HCT116 (cell line): ENCODE measurements at regions not wholly inside any gene's neighbourhood (a gene's known extent, or its start where the extent isn't known, plus 50 kb on each side); places are given as distances from the start of the nearest gene placed in this dataset.

Experiments used
- ATAC-seq: fragments of 200-7000 bp; cut with Tn5 transposase; 2 replicates; pipeline ENCODE4 v1.9.1; 2020; ENCODE audit warnings: mild to moderate bottlenecking, moderate library complexity
- BruUV-seq: library from RNA; stranded (reverse); fragments of 400-500 nt; replicated peaks from 2 replicates; lab custom pipeline; 2021; lab: Mats Ljungman, UMichigan
- CTCF ChIA-PET: fragments of 300-600 bp; sonication (Branson Sonifier 250); formaldehyde crosslinking; loops from one replicate; lab custom pipeline; 2021; ENCODE audit warnings: antibody characterized with exemption; lab: Charles Lee
- POLR2A ChIA-PET: fragments of 300-600, 350-600 bp; sonication (Branson Sonifier 250); formaldehyde crosslinking; loops from one replicate; lab custom pipeline; 2021; ENCODE audit warnings: antibody characterized with exemption; lab: Charles Lee
- RAD21 ChIA-PET, 2 experiments: fragments of 300-600 bp; sonication (Branson Sonifier 250); formaldehyde crosslinking; loops; one replicate each; lab custom pipeline; 2023; ENCODE audit warnings: low total read pairs in 2 of 2; ENCODE audit not compliant: uncharacterized antibody in 2 of 2, unreplicated experiment in 2 of 2, low non-redundant PET in 1 of 2; lab: Charles Lee
- DNase-seq: peaks from one replicate; pipeline ENCODE4 v3.0.0-alpha.2; 2010; ENCODE audit warnings: low read depth, low spot score
- H2AFZ ChIP-seq: fragments of 200-600 bp; shearing (Covaris generic), sonication (generic); 2 replicates; pipeline ENCODE4 v1.6.1; 2017; ENCODE audit warnings: low read depth, mixed run types, mixed read lengths, antibody characterized with exemption, low read length; ENCODE audit not compliant: poor library complexity, severe bottlenecking
- H3K27ac ChIP-seq: 2 replicates; pipeline ENCODE4 v1.5.1; 2012; ENCODE audit warnings: low read depth, low read length
- H3K27me3 ChIP-seq: fragments of 200-600 bp; sonication (generic); 2 replicates; pipeline ENCODE4 v1.6.1; 2016; ENCODE audit warnings: mixed run types, low read length, mixed read lengths; ENCODE audit not compliant: insufficient read depth
- H3K36me3 ChIP-seq, 2 experiments: fragments of 200-500 bp in 1 of 2; fragments of 200-600 bp in 1 of 2; sonication (Bioruptor generic) in 1 of 2; sonication (generic) in 1 of 2; 2 replicates each; pipeline versions ENCODE4 v1.5.1 to v1.6.1; 2014 to 2016; ENCODE audit warnings: low read length in 2 of 2, inconsistent platforms in 1 of 2, mixed read lengths in 1 of 2, mixed run types in 1 of 2; ENCODE audit not compliant: insufficient read depth in 2 of 2, control insufficient read depth in 1 of 2
- H3K4me1 ChIP-seq, 2 experiments: fragments of 200-600 bp in 1 of 2; sonication (generic) in 1 of 2; 2 replicates each; pipeline versions ENCODE4 v1.5.1 to v1.6.1; 2012 to 2017; ENCODE audit warnings: low read length in 2 of 2, inconsistent platforms in 1 of 2, mild to moderate bottlenecking in 1 of 2, mixed read lengths in 1 of 2, mixed run types in 1 of 2, moderate library complexity in 1 of 2; ENCODE audit not compliant: insufficient read depth in 2 of 2, control insufficient read depth in 1 of 2
- H3K4me2 ChIP-seq: fragments of 200-600 bp; sonication (generic); 2 replicates; pipeline ENCODE4 v1.6.1; 2017; ENCODE audit warnings: mixed run types, low read length, mixed read lengths
- H3K4me3 ChIP-seq, 2 experiments: fragments of 200-600 bp in 1 of 2; sonication (generic) in 1 of 2; replicated peaks in 1 of 2; 2 replicates each; pipeline ENCODE4 v1.5.1; 2011 to 2016; ENCODE audit warnings: low read length in 2 of 2, control low read depth in 1 of 2, low read depth in 1 of 2, mild to moderate bottlenecking in 1 of 2, mixed read lengths in 1 of 2, mixed run types in 1 of 2
- H3K79me2 ChIP-seq: fragments of 200-600 bp; sonication (generic); 2 replicates; pipeline ENCODE4 v1.6.1; 2017; ENCODE audit warnings: mild to moderate bottlenecking, mixed run types, low read length, moderate library complexity, mixed read lengths; ENCODE audit not compliant: insufficient read depth
- H3K9ac ChIP-seq: fragments of 200-600 bp; sonication (generic); 2 replicates; pipeline ENCODE4 v1.6.1; 2016; ENCODE audit warnings: low read length, mixed read lengths
- H3K9me2 ChIP-seq: fragments of 200-600 bp; sonication (generic), shearing (Covaris generic); 2 replicates; pipeline ENCODE4 v1.6.1; 2017; ENCODE audit warnings: mixed run types, mild to moderate bottlenecking, moderate library complexity; ENCODE audit not compliant: insufficient read depth
- H3K9me3 ChIP-seq, 2 experiments: fragments of 200-500 bp in 1 of 2; fragments of 200-600 bp in 1 of 2; sonication (Bioruptor generic) in 1 of 2; sonication (generic) in 1 of 2; 2 replicates each; pipeline ENCODE4 v1.6.1; 2014 to 2017; ENCODE audit warnings: low read length in 2 of 2, mixed read lengths in 2 of 2, inconsistent platforms in 1 of 2, low read depth in 1 of 2, mild to moderate bottlenecking in 1 of 2, mixed run types in 1 of 2, moderate library complexity in 1 of 2; ENCODE audit not compliant: control insufficient read depth in 1 of 2, insufficient read depth in 1 of 2
- H4K20me1 ChIP-seq: fragments of 200-600 bp; sonication (generic), shearing (Covaris generic); 2 replicates; pipeline ENCODE4 v1.6.1; 2017; ENCODE audit warnings: mixed run types, mild to moderate bottlenecking, moderate library complexity; ENCODE audit not compliant: insufficient read depth
- CEBPB ChIP-seq: IDR thresholded peaks from 2 replicates; pipeline ENCODE4 v1.6.1; 2012; ENCODE audit warnings: low read depth
- ZNF274 ChIP-seq: fragments of 200-500 bp; sonication (Bioruptor generic); IDR thresholded peaks from 2 replicates; pipeline ENCODE4 v1.6.1; 2014; ENCODE audit warnings: mild to moderate bottlenecking, low read depth, low read length, inconsistent platforms
- intact Hi-C: fragments of 100-400 bp; cut with micrococcal nuclease; formaldehyde crosslinking; loops from 2 replicates; pipeline ENCODE4 v1.10.0; 2022

DNA sequence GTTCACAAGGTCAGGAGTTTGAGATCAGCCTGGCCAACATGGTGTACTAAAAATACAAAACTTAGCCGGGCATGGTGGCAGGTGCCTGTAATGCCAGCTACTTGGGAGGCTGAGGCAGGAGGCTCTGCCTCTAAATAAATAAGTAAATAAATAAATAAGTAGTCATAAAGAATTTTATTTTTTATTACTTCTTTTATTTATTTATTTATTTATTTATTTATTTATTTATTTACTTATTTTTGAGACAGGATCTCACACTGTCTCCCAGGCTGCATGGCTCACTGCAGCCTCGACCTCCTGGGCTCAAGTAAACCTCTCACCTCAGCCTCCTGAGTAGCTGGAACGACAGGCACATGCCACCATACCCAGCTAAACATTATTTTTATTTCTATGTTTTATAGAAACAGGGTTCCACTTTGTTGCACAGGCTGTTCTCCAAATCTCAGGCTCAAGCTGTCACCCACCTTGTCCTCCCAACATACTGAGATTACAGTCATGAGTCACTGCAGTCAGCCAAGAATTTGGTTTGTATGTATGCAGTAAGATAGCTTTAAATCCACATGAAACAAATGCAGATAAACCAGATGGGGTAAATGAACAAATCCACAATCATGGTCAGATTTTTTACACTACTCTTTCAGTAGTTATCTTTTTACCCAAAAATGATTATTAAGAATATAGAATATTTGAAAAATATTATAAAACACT lies 523.3 kb upstream of the RGS18 start:
- Histone ChIP-seq H3K79me2 (no peaks in the 10 kb centered on the region), H3K9me2 (no peaks in the 10 kb centered on the region), H3K36me3 (no peaks in the 10 kb centered on the region), H2AFZ (no peak overlapping the region), H3K4me3 (no peak overlapping the region), H3K9me3 (no peaks in the 10 kb centered on the region), H3K9ac (no peak overlapping the region), H3K27ac (no peak overlapping the region), H3K4me1 (no peaks in the 10 kb centered on the region), H3K27me3 (no peaks in the 10 kb centered on the region), H3K4me2 (no peak overlapping the region), H4K20me1 (no peaks in the 10 kb centered on the region)
- DNase-seq, result no peak
- CTCF ChIA-PET, result no interaction called here
- POLR2A ChIA-PET, result no interaction called here
- RAD21 ChIA-PET, result no interaction called here
- ATAC-seq, result no peak
- BruUV-seq, result no TSS peak
- no peak for TF ChIP-seq CEBPB
- intact Hi-C loops, result no loop called here

DNA sequence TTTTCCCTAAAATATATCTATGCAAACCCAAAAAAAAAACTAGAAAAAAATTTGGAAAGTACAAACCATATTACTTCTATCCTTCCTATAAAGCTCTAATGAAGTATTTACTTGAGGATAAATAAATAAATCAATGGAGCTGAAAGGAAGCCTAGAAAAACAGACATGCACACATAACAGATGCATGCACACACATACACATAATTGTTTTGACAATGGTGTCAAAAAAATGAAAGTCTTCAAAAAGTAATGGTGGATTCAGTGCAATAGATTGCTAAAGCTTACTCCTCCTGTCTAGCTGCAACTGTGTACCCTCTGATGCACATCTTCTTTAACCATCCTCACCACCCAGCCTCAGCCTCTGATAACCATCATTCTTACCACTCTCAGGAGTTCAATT lies 521.9 kb upstream of the RGS18 start:
- Histone ChIP-seq H4K20me1 (no peaks in the 10 kb centered on the region), H3K4me3 (no peak overlapping the region), H3K36me3 (no peaks in the 10 kb centered on the region), H2AFZ (no peak overlapping the region), H3K27me3 (no peaks in the 10 kb centered on the region), H3K4me2 (no peak overlapping the region), H3K9me3 (no peaks in the 10 kb centered on the region), H3K9ac (no peak overlapping the region), H3K9me2 (no peaks in the 10 kb centered on the region), H3K4me1 (no peaks in the 10 kb centered on the region)
- intact Hi-C loops, result no loop called here
- RAD21 ChIA-PET, result no interaction called here
- POLR2A ChIA-PET, result no interaction called here
- DNase-seq (no peak), ATAC-seq (no peak)
- TF ChIP-seq CEBPB (no peak), ZNF274 (no peak)
- TF ChIP-seq, all 23 proteins: peak for 0
- no TSS peak for BruUV-seq
- Histone ChIP-seq H3K27ac (no peak overlapping the region), H3K79me2 (no peaks in the 10 kb centered on the region)
- CTCF ChIA-PET, result no interaction called here
